MCF 10A (cell line): ENCODE measurements at regions not wholly inside any gene's neighbourhood (a gene's known extent, or its start where the extent isn't known, plus 50 kb on each side); places are given as distances from the start of the nearest gene placed in this dataset.

Experiments
- BruUV-seq: library from RNA; stranded (reverse); fragments of 400-500 nt; replicated peaks from 2 replicates; lab custom pipeline; 2021; lab: Mats Ljungman, UMichigan
- CTCF ChIA-PET: fragments of 300-600 bp; sonication (Branson Sonifier 250); formaldehyde crosslinking; extraction: SDS; loops from one replicate; lab custom pipeline; 2021; ENCODE audit warnings: antibody characterized with exemption, inconsistent platforms; lab: Yijun Ruan, JAX
- POLR2A ChIA-PET: fragments of 300-600, 350-650 bp; sonication (Branson Sonifier 250); formaldehyde crosslinking; extraction: SDS; loops from one replicate; lab custom pipeline; 2020; ENCODE audit warnings: antibody characterized with exemption, inconsistent platforms; lab: Yijun Ruan, JAX
- DNase-seq: peaks from one replicate; pipeline ENCODE4 v3.0.0-alpha.2; 2018; ENCODE audit not compliant: unreplicated experiment
- H3K27ac Mint-ChIP-seq: one replicate; pipeline ENCODE4 v1.8.0; 2022; ENCODE audit warnings: mild to moderate bottlenecking, low read depth, mixed read lengths; ENCODE audit not compliant: unreplicated experiment
- H3K27me3 Mint-ChIP-seq: one replicate; pipeline ENCODE4 v1.8.0; 2022; ENCODE audit warnings: mixed read lengths; ENCODE audit not compliant: insufficient read depth, unreplicated experiment
- H3K36me3 Mint-ChIP-seq: one replicate; pipeline ENCODE4 v1.8.0; 2022; ENCODE audit warnings: mild to moderate bottlenecking, moderate library complexity, mixed read lengths; ENCODE audit not compliant: insufficient read depth, unreplicated experiment
- H3K4me1 Mint-ChIP-seq: one replicate; pipeline ENCODE4 v1.8.0; 2022; ENCODE audit warnings: mixed read lengths; ENCODE audit not compliant: insufficient read depth, unreplicated experiment
- H3K4me3 Mint-ChIP-seq: one replicate; pipeline ENCODE4 v1.8.0; 2022; ENCODE audit warnings: mild to moderate bottlenecking, moderate library complexity, mixed read lengths; ENCODE audit not compliant: unreplicated experiment
- H3K9me3 Mint-ChIP-seq: one replicate; pipeline ENCODE4 v1.8.0; 2022; ENCODE audit warnings: mixed read lengths; ENCODE audit not compliant: unreplicated experiment
- CTCF ChIP-seq: fragments of 200-600 bp; IDR thresholded peaks from one replicate; pipeline ENCODE4 v1.8.0; 2022; ENCODE audit warnings: antibody characterized with exemption, mild to moderate bottlenecking; ENCODE audit not compliant: unreplicated experiment
- intact Hi-C: fragments of 100-400 bp; cut with micrococcal nuclease; formaldehyde crosslinking; loops from 2 replicates; pipeline ENCODE4 v1.14.1; 2022

GRCh38 chr1:22206551-22207125 lies 63.7 kb upstream of the WNT4 start:
- Mint-ChIP-seq H3K9me3 (no peaks in the 10 kb centered on the region), H3K4me1 (peaks cover 9% of the 10 kb centered on the region), H3K27me3 (peaks cover 91% of the 10 kb centered on the region), H3K36me3 (no peaks in the 10 kb centered on the region), H3K4me3 (no peak overlapping the region), H3K27ac (no peak overlapping the region)
- CTCF ChIA-PET, result interaction anchor here (0.6 kb wide), 1 partner anchor 67 kb away, joined by 5 read pairs; no protein-coding TSS in a partner anchor
- POLR2A ChIA-PET, result interaction anchor here (0.6 kb wide), 1 partner anchor 54 kb away, joined by 3 read pairs; no protein-coding TSS in a partner anchor
- DNase-seq, result no peak
- intact Hi-C loops, result no loop called here
- no TSS peak for BruUV-seq
- TF ChIP-seq CTCF, result no peak

GRCh38 chr1:22207511-22208267 lies 64.8 kb upstream of the WNT4 start:
- Mint-ChIP-seq H3K4me3 (no peak overlapping the region), H3K36me3 (no peaks in the 10 kb centered on the region), H3K9me3 (no peaks in the 10 kb centered on the region), H3K27me3 (peaks cover 100% of the 10 kb centered on the region), H3K4me1 (peaks cover 9% of the 10 kb centered on the region), H3K27ac (no peak overlapping the region)
- CTCF ChIA-PET, result no interaction called here
- TF ChIP-seq CTCF, result no peak
- no peak for DNase-seq
- POLR2A ChIA-PET, result no interaction called here
- no TSS peak for BruUV-seq
- intact Hi-C loops, result no loop called here

GRCh38 chr1:22208268-22208972 lies 65.5 kb upstream of the WNT4 start:
- ChIA-PET CTCF (no interaction called here), POLR2A (no interaction called here)
- no TSS peak for BruUV-seq
- intact Hi-C loops, result no loop called here
- Mint-ChIP-seq H3K27ac (no peak overlapping the region), H3K4me3 (no peak overlapping the region), H3K36me3 (no peaks in the 10 kb centered on the region), H3K9me3 (no peaks in the 10 kb centered on the region), H3K27me3 (peaks cover 100% of the 10 kb centered on the region), H3K4me1 (peaks cover 9% of the 10 kb centered on the region)
- no peak for DNase-seq
- TF ChIP-seq CTCF, result no peak

GRCh38 chr1:22208973-22209378 lies 66.1 kb upstream of the WNT4 start:
- no TSS peak for BruUV-seq
- Mint-ChIP-seq H3K27ac (no peak overlapping the region), H3K9me3 (no peaks in the 10 kb centered on the region), H3K4me1 (peaks cover 9% of the 10 kb centered on the region), H3K27me3 (peaks cover 100% of the 10 kb centered on the region), H3K4me3 (no peak overlapping the region), H3K36me3 (no peaks in the 10 kb centered on the region)
- DNase-seq, result no peak
- CTCF ChIA-PET, result interaction anchor here (1.2 kb wide), 1 partner anchor 37 kb away, joined by 4 read pairs; no protein-coding TSS in a partner anchor
- intact Hi-C loops, result no loop called here
- POLR2A ChIA-PET, result no interaction called here
- no peak for TF ChIP-seq CTCF
